ENCODE measurements at regions not wholly inside any gene's neighbourhood (a gene's known extent, or its start where the extent isn't known, plus 50 kb on each side); places are given as distances from the start of the nearest gene placed in this dataset.

- no peak for TF ChIP-seq POLR2A (IDR thresholded peaks at IDR 0.05; ENCODE audit: low read depth, low read length)
- TF ChIP-seq POLR2AphosphoS5 (IDR thresholded peaks at IDR 0.05; ENCODE audit: low read depth, low read length), result no peak
- no peak for TF ChIP-seq TAF1 (IDR thresholded peaks at IDR 0.05; ENCODE audit: borderline replicate concordance, low read depth, low read length)
Measured at GRCh38 chr14:37843954-37844607, 248.7 kb downstream of the TTC6 start.
